RPMI7951 (cell line): ENCODE measurements at regions not wholly inside any gene's neighbourhood (a gene's known extent, or its start where the extent isn't known, plus 50 kb on each side); places are given as distances from the start of the nearest gene placed in this dataset.
A peak's percentile ranks its signal among the peaks of the same experiment; 100 is the strongest.

Source experiments
- DNase-seq: peaks from one replicate; pipeline ENCODE4 v3.0.0-alpha.2; 2012; ENCODE audit warnings: low read depth

- DNase-seq: no peak
Measured at GRCh38 chr6:14274546-14275492, 157.2 kb downstream of the CD83 start.

GRCh38 chr6:14275493-14275851, 157.9 kb downstream of the CD83 start:
- DNase-seq: no peak

- no peak for DNase-seq
Measured at GRCh38 chr6:14276071-14276470, 158.5 kb downstream of the CD83 start.

GRCh38 chr6:14276667-14277404, 159.3 kb downstream of the CD83 start:
- peak; percentile 20 for DNase-seq

GRCh38 chr6:14277405-14277930, 159.9 kb downstream of the CD83 start:
- no peak for DNase-seq

- no peak for DNase-seq
Measured at GRCh38 chr6:14278006-14278405, 160.4 kb downstream of the CD83 start.

- no peak for DNase-seq
Measured at GRCh38 chr6:14278446-14278845, 160.9 kb downstream of the CD83 start.

- DNase-seq: no peak
Measured at GRCh38 chr6:14280006-14280510, 162.5 kb downstream of the CD83 start.

GRCh38 chr6:14280766-14281293, 163.3 kb downstream of the CD83 start:
- no peak for DNase-seq

- DNase-seq: no peak
Measured at GRCh38 chr6:14281811-14282660, 164.5 kb downstream of the CD83 start.

GRCh38 chr6:14282854-14283505, 165.4 kb downstream of the CD83 start:
- DNase-seq: no peak

- DNase-seq: no peak
Measured at GRCh38 chr6:14283600-14284235, 166.1 kb downstream of the CD83 start.

GRCh38 chr6:14284969-14285590, 167.5 kb downstream of the CD83 start:
- no peak for DNase-seq

- peak; percentile 91 for DNase-seq
Measured at GRCh38 chr6:14286144-14286543, 168.6 kb downstream of the CD83 start.

- peak; percentile 26 for DNase-seq
Measured at GRCh38 chr6:14286634-14287428, 169.3 kb downstream of the CD83 start.

GRCh38 chr6:14287707-14288106, 170.1 kb downstream of the CD83 start:
- DNase-seq: no peak

GRCh38 chr6:14288910-14289309, 171.3 kb downstream of the CD83 start:
- peak; percentile 47 for DNase-seq

GRCh38 chr6:14290041-14290771, 172.6 kb downstream of the CD83 start:
- DNase-seq: no peak
